Loucy (cell line): ENCODE measurements at regions not wholly inside any gene's neighbourhood (a gene's known extent, or its start where the extent isn't known, plus 50 kb on each side); places are given as distances from the start of the nearest gene placed in this dataset.

Source experiments
- H2AFZ ChIP-seq: fragments of 200-600 bp; sonication (generic); 2 replicates; pipeline ENCODE4 v1.6.0; 2016; ENCODE audit warnings: antibody characterized with exemption, mild to moderate bottlenecking, low read length, moderate library complexity
- H3F3A ChIP-seq: fragments of 200-600 bp; 2 replicates; pipeline ENCODE4 v1.6.0; 2016; ENCODE audit warnings: antibody characterized with exemption, low read depth, mild to moderate bottlenecking
- H3K27me3 ChIP-seq: fragments of 200-600 bp; sonication (generic); 2 replicates; pipeline ENCODE4 v1.6.1; 2014; ENCODE audit warnings: low read length, mild to moderate bottlenecking; ENCODE audit not compliant: insufficient read depth, poor library complexity, severe bottlenecking
- H3K36me3 ChIP-seq: fragments of 200-600 bp; sonication (generic); 2 replicates; pipeline ENCODE4 v1.6.1; 2016; ENCODE audit warnings: low read length; ENCODE audit not compliant: insufficient read depth
- H3K4me1 ChIP-seq: fragments of 200-600 bp; sonication (generic); 2 replicates; pipeline ENCODE4 v1.5.1; 2014; ENCODE audit warnings: low read length, mild to moderate bottlenecking; ENCODE audit not compliant: insufficient read depth, poor library complexity, severe bottlenecking
- H3K4me2 ChIP-seq: fragments of 200-600 bp; sonication (generic); 2 replicates; pipeline ENCODE4 v1.6.0; 2014; ENCODE audit warnings: antibody characterized with exemption, low read length, low read depth, mild to moderate bottlenecking; ENCODE audit not compliant: poor library complexity, severe bottlenecking
- H3K4me3 ChIP-seq: fragments of 200-600 bp; sonication (generic); 2 replicates; pipeline ENCODE4 v1.5.1; 2014; ENCODE audit warnings: low read length, mild to moderate bottlenecking, mixed read lengths; ENCODE audit not compliant: poor library complexity, severe bottlenecking
- H3K79me2 ChIP-seq: fragments of 200-600 bp; sonication (generic); 2 replicates; pipeline ENCODE4 v1.6.1; 2014; ENCODE audit warnings: low read length; ENCODE audit not compliant: insufficient read depth
- H3K9ac ChIP-seq: fragments of 200-600 bp; sonication (generic); 2 replicates; pipeline ENCODE4 v1.6.0; 2014; ENCODE audit warnings: mild to moderate bottlenecking, low read depth, low read length, moderate library complexity; ENCODE audit not compliant: poor library complexity, severe bottlenecking
- H3K9me2 ChIP-seq: fragments of 200-600 bp; sonication (generic); replicated peaks from 2 replicates; pipeline ENCODE4 v1.6.1; 2016; ENCODE audit warnings: low read depth, low read length, mixed read lengths
- H3K9me3 ChIP-seq: fragments of 200-600 bp; sonication (generic); 2 replicates; pipeline ENCODE4 v1.6.1; 2014; ENCODE audit warnings: mild to moderate bottlenecking, antibody characterized with exemption, low read length, low read depth; ENCODE audit not compliant: insufficient read depth
- H4K20me1 ChIP-seq: fragments of 200-600 bp; sonication (generic); 2 replicates; pipeline ENCODE4 v1.6.0; 2014; ENCODE audit warnings: antibody characterized with exemption, low read length, mild to moderate bottlenecking; ENCODE audit not compliant: insufficient read depth, poor library complexity, severe bottlenecking
- EZH2phosphoT487 ChIP-seq: fragments of 200-600 bp; IDR thresholded peaks from 2 replicates; pipeline ENCODE4 v1.6.1; 2018; ENCODE audit warnings: antibody characterized with exemption, mild to moderate bottlenecking, moderate library complexity, borderline replicate concordance
- TF ChIP-seq, protein P1 (sequence below): fragments of 200-600 bp; sonication (generic); conservative IDR thresholded peaks from 2 replicates; pipeline ENCODE4 v1.5.1; 2014; ENCODE audit warnings: mild to moderate bottlenecking, antibody characterized with exemption, low read length

DNA sequence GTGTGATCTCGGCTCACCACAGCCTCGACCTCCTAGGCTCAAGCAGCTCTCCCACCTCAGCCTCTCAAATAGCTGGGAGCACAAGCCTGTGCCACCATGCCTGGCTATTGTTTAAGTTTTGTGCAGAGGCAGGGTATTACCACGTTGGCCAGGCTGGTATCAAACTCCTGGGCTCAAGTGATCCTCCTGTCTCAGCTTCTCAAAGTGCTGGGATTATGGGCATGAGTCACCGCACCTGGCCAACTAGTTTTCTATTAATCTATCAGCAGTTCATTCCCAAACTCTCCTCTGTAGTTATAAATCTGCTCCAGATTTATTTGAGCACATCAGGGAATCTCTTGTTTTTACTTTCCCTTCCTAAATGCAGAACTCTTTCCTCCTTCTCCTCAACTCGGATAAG is 443.8 kb downstream of the PRDM2 start:
- Histone ChIP-seq H3K79me2 (no peaks in the 10 kb centered on the region), H3K9me2 (no peaks in the 10 kb centered on the region), H3K9me3 (no peaks in the 10 kb centered on the region), H3K4me3 (no peak overlapping the region), H2AFZ (no peak overlapping the region), H3F3A (no peaks in the 10 kb centered on the region), H3K27me3 (no peaks in the 10 kb centered on the region), H3K9ac (no peak overlapping the region), H3K36me3 (no peaks in the 10 kb centered on the region), H3K4me1 (no peaks in the 10 kb centered on the region), H4K20me1 (no peaks in the 10 kb centered on the region), H3K4me2 (no peak overlapping the region)
- no peak for TF ChIP-seq EZH2phosphoT487
- TF ChIP-seq, protein P1, sequence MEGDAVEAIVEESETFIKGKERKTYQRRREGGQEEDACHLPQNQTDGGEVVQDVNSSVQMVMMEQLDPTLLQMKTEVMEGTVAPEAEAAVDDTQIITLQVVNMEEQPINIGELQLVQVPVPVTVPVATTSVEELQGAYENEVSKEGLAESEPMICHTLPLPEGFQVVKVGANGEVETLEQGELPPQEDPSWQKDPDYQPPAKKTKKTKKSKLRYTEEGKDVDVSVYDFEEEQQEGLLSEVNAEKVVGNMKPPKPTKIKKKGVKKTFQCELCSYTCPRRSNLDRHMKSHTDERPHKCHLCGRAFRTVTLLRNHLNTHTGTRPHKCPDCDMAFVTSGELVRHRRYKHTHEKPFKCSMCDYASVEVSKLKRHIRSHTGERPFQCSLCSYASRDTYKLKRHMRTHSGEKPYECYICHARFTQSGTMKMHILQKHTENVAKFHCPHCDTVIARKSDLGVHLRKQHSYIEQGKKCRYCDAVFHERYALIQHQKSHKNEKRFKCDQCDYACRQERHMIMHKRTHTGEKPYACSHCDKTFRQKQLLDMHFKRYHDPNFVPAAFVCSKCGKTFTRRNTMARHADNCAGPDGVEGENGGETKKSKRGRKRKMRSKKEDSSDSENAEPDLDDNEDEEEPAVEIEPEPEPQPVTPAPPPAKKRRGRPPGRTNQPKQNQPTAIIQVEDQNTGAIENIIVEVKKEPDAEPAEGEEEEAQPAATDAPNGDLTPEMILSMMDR = no peak

- Histone ChIP-seq H3K4me2 (no peak overlapping the region), H3F3A (no peaks in the 10 kb centered on the region), H3K9ac (no peak overlapping the region), H3K36me3 (no peaks in the 10 kb centered on the region), H3K27me3 (no peaks in the 10 kb centered on the region), H2AFZ (no peak overlapping the region), H3K4me1 (no peaks in the 10 kb centered on the region), H3K9me3 (no peaks in the 10 kb centered on the region), H3K4me3 (no peak overlapping the region), H3K9me2 (no peaks in the 10 kb centered on the region), H3K79me2 (no peaks in the 10 kb centered on the region), H4K20me1 (no peaks in the 10 kb centered on the region)
- TF ChIP-seq, protein P1 = no peak
- no peak for TF ChIP-seq EZH2phosphoT487
Observed at GRCh38 chr1:14148526-14148925, 448.5 kb downstream of the PRDM2 start.

DNA sequence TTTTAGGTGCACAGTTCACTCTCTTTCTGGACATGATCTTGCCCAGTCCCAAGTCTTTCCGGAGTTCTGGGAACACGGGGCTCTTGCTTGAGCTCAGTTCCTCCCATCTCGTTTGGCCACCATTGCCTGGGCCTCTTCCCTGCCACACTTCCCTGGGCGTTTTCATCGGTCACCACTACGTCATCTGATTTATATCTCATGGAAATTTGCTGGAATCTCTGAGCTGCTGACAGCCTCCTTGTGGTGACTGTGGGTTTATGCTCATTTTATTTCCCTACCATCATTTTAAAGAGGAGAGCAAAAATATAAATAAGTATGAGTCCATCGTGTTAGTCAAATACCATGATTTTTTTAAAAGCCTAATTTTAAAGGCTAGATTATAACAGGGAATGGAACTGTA is 449.1 kb upstream of the KAZN start:
- Histone ChIP-seq H3K36me3 (no peaks in the 10 kb centered on the region), H4K20me1 (no peaks in the 10 kb centered on the region), H3K4me3 (no peak overlapping the region), H3K4me2 (no peak overlapping the region), H3K9me2 (no peaks in the 10 kb centered on the region), H3K4me1 (no peaks in the 10 kb centered on the region), H2AFZ (no peak overlapping the region), H3K9me3 (no peaks in the 10 kb centered on the region), H3K27me3 (no peaks in the 10 kb centered on the region), H3F3A (no peaks in the 10 kb centered on the region), H3K79me2 (no peaks in the 10 kb centered on the region), H3K9ac (no peak overlapping the region)
- TF ChIP-seq EZH2phosphoT487 = no peak
- TF ChIP-seq, protein P1 = no peak
